Epithelial cell of esophagus (primary cell): ENCODE measurements at regions not wholly inside any gene's neighbourhood (a gene's known extent, or its start where the extent isn't known, plus 50 kb on each side); places are given as distances from the start of the nearest gene placed in this dataset.

Experiments used
- DNase-seq: peaks from one replicate; pipeline ENCODE4 v3.0.0; 2010; ENCODE audit warnings: low read depth
- H3K4me3 ChIP-seq: 2 replicates; pipeline ENCODE4 v1.5.1; 2011; ENCODE audit warnings: mild to moderate bottlenecking, low read length, control low read depth
- CTCF ChIP-seq: IDR thresholded peaks from 2 replicates; pipeline ENCODE4 v1.5.1; 2011; ENCODE audit warnings: low read depth, mild to moderate bottlenecking, low read length, control low read depth, inconsistent platforms; ENCODE audit not compliant: insufficient read depth; ENCODE audit errors: missing control alignments

- TF ChIP-seq CTCF, result no peak
- no peak overlapping the region for H3K4me3 ChIP-seq
- DNase-seq, result no peak
Measured at GRCh38 chr20:50348096-50348495, 157.5 kb downstream of the CEBPB start.

- no peak overlapping the region for H3K4me3 ChIP-seq
Measured at GRCh38 chr20:50350510-50351249, 159.5 kb upstream of the PTPN1 start.

GRCh38 chr20:50351541-50351940 lies 158.6 kb upstream of the PTPN1 start:
- H3K4me3 ChIP-seq, result no peak overlapping the region
- TF ChIP-seq CTCF, result no peak
- DNase-seq, result no peak

More at GRCh38 chr20:50350510-50351249, 159.5 kb upstream of the PTPN1 start:
- no peak for DNase-seq
- TF ChIP-seq CTCF, result no peak

- no peak for TF ChIP-seq CTCF
- DNase-seq, result no peak
- no peak overlapping the region for H3K4me3 ChIP-seq
Measured at GRCh38 chr20:50353289-50353961, 156.8 kb upstream of the PTPN1 start.

GRCh38 chr20:50354721-50355589 lies 155.2 kb upstream of the PTPN1 start:
- H3K4me3 ChIP-seq, result no peak overlapping the region
- DNase-seq, result no peak
- TF ChIP-seq CTCF, result no peak

GRCh38 chr20:50355590-50356524 lies 154.3 kb upstream of the PTPN1 start:
- no peak for TF ChIP-seq CTCF
- H3K4me3 ChIP-seq, result no peak overlapping the region
- DNase-seq, result no peak
